DOHH2 (cell line): ENCODE measurements at regions not wholly inside any gene's neighbourhood (a gene's known extent, or its start where the extent isn't known, plus 50 kb on each side); places are given as distances from the start of the nearest gene placed in this dataset.
A peak's percentile ranks its signal among the peaks of the same experiment; 100 is the strongest.

Experiments
- H3F3A ChIP-seq: fragments of 200-600 bp; sonication (generic), shearing (Covaris generic); 2 replicates; pipeline ENCODE4 v1.6.0; 2016; ENCODE audit warnings: antibody characterized with exemption, mild to moderate bottlenecking; ENCODE audit not compliant: control insufficient read depth, insufficient read depth
- H3K27ac ChIP-seq: fragments of 200-600 bp; sonication (generic); 2 replicates; pipeline ENCODE4 v1.5.1; 2014; ENCODE audit warnings: low read depth, mild to moderate bottlenecking, low read length, moderate library complexity
- H3K27me3 ChIP-seq: fragments of 200-600 bp; sonication (generic); 2 replicates; pipeline ENCODE4 v1.6.1; 2014; ENCODE audit warnings: mild to moderate bottlenecking, low read length, mixed read lengths; ENCODE audit not compliant: control insufficient read depth
- H3K36me3 ChIP-seq: fragments of 200-600 bp; sonication (generic); 2 replicates; pipeline ENCODE4 v1.6.1; 2014; ENCODE audit warnings: mild to moderate bottlenecking, low read length, moderate library complexity, mixed read lengths; ENCODE audit not compliant: control insufficient read depth
- H3K4me1 ChIP-seq: fragments of 200-600 bp; sonication (generic); 2 replicates; pipeline ENCODE4 v1.6.1; 2014; ENCODE audit warnings: mild to moderate bottlenecking, low read length, mixed read lengths; ENCODE audit not compliant: control insufficient read depth
- H3K4me2 ChIP-seq: fragments of 200-600 bp; sonication (generic); 2 replicates; pipeline ENCODE4 v1.6.0; 2014; ENCODE audit warnings: mild to moderate bottlenecking, low read length, moderate library complexity
- H3K4me3 ChIP-seq: fragments of 200-600 bp; sonication (generic); 2 replicates; pipeline ENCODE4 v1.5.1; 2014; ENCODE audit warnings: mild to moderate bottlenecking, low read length, mixed read lengths
- H3K79me2 ChIP-seq: fragments of 200-600 bp; sonication (generic); 2 replicates; pipeline ENCODE4 v1.6.1; 2014; ENCODE audit warnings: mild to moderate bottlenecking, low read length, mixed read lengths; ENCODE audit not compliant: control insufficient read depth
- H3K9me2 ChIP-seq: fragments of 200-600 bp; sonication (generic); replicated peaks from 2 replicates; pipeline ENCODE4 v1.6.1; 2014; ENCODE audit warnings: mild to moderate bottlenecking, low read length, mixed read lengths; ENCODE audit not compliant: control insufficient read depth
- H3K9me3 ChIP-seq: fragments of 200-600 bp; sonication (generic); 2 replicates; pipeline ENCODE4 v1.6.1; 2014; ENCODE audit warnings: antibody characterized with exemption, low read length, mixed read lengths; ENCODE audit not compliant: control insufficient read depth, insufficient read depth
- H4K20me1 ChIP-seq: fragments of 200-600 bp; sonication (generic); 2 replicates; pipeline ENCODE4 v1.6.0; 2014; ENCODE audit warnings: low read depth, mild to moderate bottlenecking, antibody characterized with exemption, low read length, moderate library complexity; ENCODE audit not compliant: control insufficient read depth, insufficient read depth
- CTCF ChIP-seq: fragments of 200-600 bp; sonication (generic); IDR thresholded peaks from one replicate; pipeline ENCODE4 v1.5.1; 2014; ENCODE audit warnings: antibody characterized with exemption, mild to moderate bottlenecking, low read depth, low read length; ENCODE audit not compliant: poor library complexity, severe bottlenecking
- EZH2phosphoT487 ChIP-seq: fragments of 200-600 bp; sonication (generic); IDR thresholded peaks from 2 replicates; pipeline ENCODE4 v1.6.1; 2017; ENCODE audit warnings: borderline replicate concordance, mild to moderate bottlenecking, antibody characterized with exemption, low read length, moderate library complexity, mixed read lengths

- H3K27me3 ChIP-seq, result no peaks in the 10 kb centered on the region
- H3K4me2 ChIP-seq, result peak overlapping the region; percentile 61
- peaks cover 4% of the 10 kb centered on the region; the same call in 1 of the 2 replicates for H3K9me3 ChIP-seq
- no peaks in the 10 kb centered on the region for H4K20me1 ChIP-seq
- 0 out of 2 replicates have a peak, but pooled peaks cover 4% of the 10 kb centered on the region for H3K36me3 ChIP-seq
- H3K27ac ChIP-seq, result peak overlapping the region; percentile 70
- peaks cover 52% of the 10 kb centered on the region for H3K4me1 ChIP-seq
- TF ChIP-seq CTCF, result no peak
- no peak for TF ChIP-seq EZH2phosphoT487
- H3K9me2 ChIP-seq, result no peaks in the 10 kb centered on the region
- peaks cover 22% of the 10 kb centered on the region for H3F3A ChIP-seq
- H3K79me2 ChIP-seq, result no peaks in the 10 kb centered on the region
- peak overlapping the region; percentile 52 for H3K4me3 ChIP-seq
Measured at GRCh38 chr7:131219312-131220041, 108.2 kb upstream of the MKLN1 start.

DNA sequence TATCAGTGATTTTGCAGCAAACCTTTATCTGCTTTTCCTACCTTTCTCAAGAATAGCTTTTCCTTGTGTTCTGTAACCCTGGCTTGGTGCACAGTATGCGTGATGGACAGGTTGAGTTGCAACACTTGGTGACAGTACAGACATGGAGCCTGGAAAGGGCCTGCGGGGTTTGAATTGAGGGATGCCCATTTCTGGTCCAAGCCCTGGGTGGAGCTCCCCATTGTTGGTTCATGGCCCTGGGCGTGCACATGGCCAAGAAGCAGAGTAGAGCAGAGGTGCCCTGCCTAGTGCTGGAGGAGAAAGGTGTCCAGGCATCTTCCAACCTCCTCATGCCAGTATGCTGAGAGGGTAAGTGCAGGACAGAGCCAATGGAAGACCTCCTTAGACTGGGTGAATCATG, 106.6 kb upstream of the MKLN1 start:
- Histone ChIP-seq H3K36me3 (0 out of 2 replicates have a peak, but pooled peaks cover 4% of the 10 kb centered on the region), H3F3A (peaks cover 23% of the 10 kb centered on the region), H4K20me1 (no peaks in the 10 kb centered on the region), H3K27me3 (no peaks in the 10 kb centered on the region), H3K79me2 (no peaks in the 10 kb centered on the region), H3K27ac (peak overlapping the region; percentile 70; the same call in 1 of the 2 replicates), H3K4me3 (no peak overlapping the region), H3K9me2 (no peaks in the 10 kb centered on the region), H3K4me1 (peaks cover 60% of the 10 kb centered on the region), H3K4me2 (no peak overlapping the region), H3K9me3 (peaks cover 4% of the 10 kb centered on the region; the same call in 1 of the 2 replicates)
- TF ChIP-seq EZH2phosphoT487 (no peak), CTCF (no peak)

DNA sequence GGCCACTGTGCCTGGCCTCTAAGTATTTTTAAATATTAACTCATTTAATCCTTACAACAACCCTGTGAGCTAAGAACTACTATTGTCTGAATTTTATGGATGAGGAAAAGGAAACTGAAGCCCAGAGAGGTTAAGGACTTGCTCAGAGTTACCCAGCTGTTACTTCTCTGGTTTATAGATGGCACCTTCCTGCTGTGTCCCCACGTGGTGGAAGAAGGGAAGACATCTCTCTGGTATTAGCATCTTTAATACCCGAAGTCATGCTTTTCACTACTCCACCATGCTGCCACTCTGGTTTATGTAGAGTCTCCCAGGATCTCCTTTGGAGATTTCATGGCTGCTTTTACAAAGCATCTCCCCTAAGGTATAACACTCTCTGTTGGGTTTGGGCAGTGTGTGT, 105.5 kb upstream of the MKLN1 start:
- H3K4me3 ChIP-seq, result no peak overlapping the region
- H3K27ac ChIP-seq, result no peak overlapping the region

More for the DNA sequence above, 105.5 kb upstream of the MKLN1 start:
- no peaks in the 10 kb centered on the region for H3K79me2 ChIP-seq
- H4K20me1 ChIP-seq, result no peaks in the 10 kb centered on the region
- H3K4me2 ChIP-seq, result no peak overlapping the region
- peak; percentile 60 for TF ChIP-seq CTCF
- TF ChIP-seq EZH2phosphoT487, result no peak
- peaks cover 69% of the 10 kb centered on the region for H3K4me1 ChIP-seq
- H3K36me3 ChIP-seq, result 0 out of 2 replicates have a peak, but pooled peaks cover 4% of the 10 kb centered on the region
- peaks cover 4% of the 10 kb centered on the region; the same call in 1 of the 2 replicates for H3K9me3 ChIP-seq
- no peaks in the 10 kb centered on the region for H3K27me3 ChIP-seq
- no peaks in the 10 kb centered on the region for H3K9me2 ChIP-seq
- peaks cover 28% of the 10 kb centered on the region for H3F3A ChIP-seq
